GM12878 (cell line): ENCODE measurements at regions not wholly inside any gene's neighbourhood (a gene's known extent, or its start where the extent isn't known, plus 50 kb on each side); places are given as distances from the start of the nearest gene placed in this dataset.

ENCODE experiments used
- ATAC-seq: fragments of 200-7000 bp; cut with Tn5 transposase; 3 replicates; pipeline ENCODE4 v1.9.1; 2020; ENCODE audit warnings: mild to moderate bottlenecking, moderate library complexity
- BruUV-seq: library from RNA; stranded (reverse); fragments of 400-500 nt; replicated peaks from 2 replicates; lab custom pipeline; 2021; lab: Mats Ljungman, UMichigan
- CTCF ChIA-PET: fragments of 300-600 bp; sonication (Branson Sonifier 250); formaldehyde crosslinking; extraction: SDS; loops from one replicate; lab custom pipeline; 2021; ENCODE audit warnings: inconsistent platforms; lab: Yijun Ruan, JAX
- POLR2A ChIA-PET: fragments of 350-600 bp; formaldehyde crosslinking; extraction: SDS; loops from one replicate; lab custom pipeline; 2021; ENCODE audit warnings: inconsistent platforms; lab: Charles Lee
- RAD21 ChIA-PET: fragments of 300-600 bp; sonication (Branson Sonifier 250); formaldehyde crosslinking; loops from one replicate; lab custom pipeline; 2023; ENCODE audit warnings: antibody characterized with exemption; ENCODE audit not compliant: unreplicated experiment; lab: Charles Lee
- SMC1A ChIA-PET: fragments of 300-600 bp; sonication (Branson Sonifier 250); formaldehyde crosslinking; loops from one replicate; lab custom pipeline; 2023; ENCODE audit not compliant: unreplicated experiment, uncharacterized antibody; lab: Charles Lee
- DNase-seq: peaks from one replicate; pipeline ENCODE4 v3.0.0-alpha.2; 2011; ENCODE audit warnings: low read depth, low spot score
- FAIRE-seq: peaks from 3 replicates; lab custom pipeline; 2011; peaks lifted over from hg19 to GRCh38; lab: Jason Lieb, UNC
- H2AFZ ChIP-seq: 2 replicates; pipeline ENCODE4 v1.6.0; 2011; ENCODE audit warnings: low read depth, low read length, control low read depth; ENCODE audit not compliant: control insufficient read depth
- H3K27ac ChIP-seq: 2 replicates; pipeline ENCODE4 v1.5.1; 2011; ENCODE audit warnings: control low read depth; ENCODE audit not compliant: control insufficient read depth, insufficient read depth
- H3K27me3 ChIP-seq, 2 experiments: replicated peaks in 1 of 2; 2 replicates each; pipeline versions ENCODE4 v1.6.0 to v1.6.1; 2011; ENCODE audit warnings: low read length in 1 of 2; ENCODE audit not compliant: control insufficient read depth in 2 of 2, insufficient read depth in 2 of 2
- H3K36me3 ChIP-seq, 2 experiments: 2 replicates each; pipeline ENCODE4 v1.5.1; 2011; ENCODE audit warnings: low read length in 1 of 2; ENCODE audit not compliant: control insufficient read depth in 2 of 2, insufficient read depth in 2 of 2
- H3K4me1 ChIP-seq: 2 replicates; pipeline ENCODE4 v1.6.1; 2011; ENCODE audit warnings: mild to moderate bottlenecking, low read length, moderate library complexity, mixed read lengths; ENCODE audit not compliant: control insufficient read depth, insufficient read depth
- H3K4me2 ChIP-seq: 2 replicates; pipeline ENCODE4 v1.6.0; 2011; ENCODE audit warnings: control low read depth; ENCODE audit not compliant: control insufficient read depth, insufficient read depth
- H3K4me3 ChIP-seq: fragments of 200-600 bp; sonication (generic); 2 replicates; pipeline ENCODE4 v1.5.1; 2016
- H3K79me2 ChIP-seq: 2 replicates; pipeline ENCODE4 v1.6.0; 2011; ENCODE audit warnings: low read length; ENCODE audit not compliant: control insufficient read depth, insufficient read depth
- H3K9ac ChIP-seq: 2 replicates; pipeline ENCODE4 v1.8.0; 2011; ENCODE audit warnings: low read length, control low read depth, mixed read lengths; ENCODE audit not compliant: control insufficient read depth, insufficient read depth
- H3K9me3 ChIP-seq: replicated peaks from 3 replicates; pipeline ENCODE4 v1.5.1; 2011; ENCODE audit warnings: mild to moderate bottlenecking, low read length; ENCODE audit not compliant: control insufficient read depth, insufficient read depth
- H4K20me1 ChIP-seq: 2 replicates; pipeline ENCODE4 v1.6.0; 2011; ENCODE audit not compliant: control insufficient read depth, insufficient read depth
- ATF7 ChIP-seq: fragments of 450-650 bp; IDR thresholded peaks from 2 replicates; pipeline ENCODE4 v1.6.1; 2016; ENCODE audit warnings: low read depth, mild to moderate bottlenecking
- BCL11A ChIP-seq: IDR thresholded peaks from 2 replicates; pipeline ENCODE4 v1.6.1; 2011; ENCODE audit warnings: low read depth, low read length
- BMI1 ChIP-seq: fragments of 450-650 bp; IDR thresholded peaks from 2 replicates; pipeline ENCODE4 v1.6.1; 2016; ENCODE audit warnings: mild to moderate bottlenecking, moderate library complexity, borderline replicate concordance
- BRCA1 ChIP-seq: IDR thresholded peaks from 2 replicates; pipeline ENCODE4 v1.6.1; 2011; ENCODE audit warnings: low read depth, low read length, improper control_type of control experiment
- CBX3 ChIP-seq: fragments of 200-600 bp; sonication (generic); IDR thresholded peaks from 2 replicates; pipeline ENCODE4 v1.6.1; 2016; ENCODE audit warnings: low read depth, borderline replicate concordance
- CBX5 ChIP-seq: sonication (generic); IDR thresholded peaks from 2 replicates; pipeline ENCODE4 v1.6.1; 2016; ENCODE audit warnings: low read depth, moderate library complexity, mild to moderate bottlenecking, inconsistent platforms
- CHD4 ChIP-seq: fragments of 200-600 bp; sonication (generic); IDR thresholded peaks from 2 replicates; pipeline ENCODE4 v1.6.1; 2016; ENCODE audit warnings: mild to moderate bottlenecking
- DPF2 ChIP-seq: fragments of 450-650 bp; IDR thresholded peaks from 2 replicates; pipeline ENCODE4 v1.6.1; 2017; ENCODE audit warnings: mild to moderate bottlenecking
- ELK1 ChIP-seq: IDR thresholded peaks from 2 replicates; pipeline ENCODE4 v1.6.1; 2012; ENCODE audit warnings: low read depth, low read length, improper control_type of control experiment
- ETV6 ChIP-seq, 2 experiments: fragments of 450-650 bp in 1 of 2; IDR thresholded peaks in 1 of 2; conservative IDR thresholded peaks in 1 of 2; 2 replicates each; pipeline ENCODE4 v1.6.1; 2014; ENCODE audit warnings: antibody characterized with exemption in 1 of 2, borderline replicate concordance in 1 of 2, low read depth in 1 of 2, mild to moderate bottlenecking in 1 of 2, moderate library complexity in 1 of 2
- HDAC6 ChIP-seq: fragments of 200-600 bp; sonication (generic); IDR thresholded peaks from one replicate; pipeline ENCODE4 v1.8.0; 2017; ENCODE audit warnings: antibody characterized with exemption; ENCODE audit not compliant: unreplicated experiment
- PKNOX1 ChIP-seq: fragments of 450-650 bp; IDR thresholded peaks from 2 replicates; pipeline ENCODE4 v1.6.1; 2016; ENCODE audit warnings: mild to moderate bottlenecking
- TCF7 ChIP-seq: IDR thresholded peaks from 2 replicates; pipeline ENCODE4 v1.6.1; 2014; ENCODE audit warnings: antibody characterized with exemption, borderline replicate concordance
- USF2 ChIP-seq: IDR thresholded peaks from 2 replicates; pipeline ENCODE4 v1.6.1; 2011; ENCODE audit warnings: low read depth, low read length, improper control_type of control experiment, borderline replicate concordance
- ZBED1 ChIP-seq: IDR thresholded peaks from 2 replicates; pipeline ENCODE4 v1.6.1; 2016; ENCODE audit warnings: borderline replicate concordance
- WGBS: methylation state at CpG from one replicate; pipeline ENCODE4 v1.1.6; 2016; ENCODE audit warnings: low lambda C conversion rate; ENCODE audit not compliant: insufficient replicate concordance, insufficient coverage; ENCODE audit errors: missing lambda C conversion rate; 5-methylcytosine and 5-hydroxymethylcytosine counted together
- in situ Hi-C: fragments of 300-500 bp; cut with MboI; formaldehyde crosslinking; loops from 9 replicates; pipeline ENCODE4 v1.14.3; 2018; ENCODE audit warnings: mixed read lengths
- intact Hi-C: fragments of 100-400 bp; cut with micrococcal nuclease; formaldehyde crosslinking; loops from one replicate; pipeline ENCODE4 v1.14.2; 2022; ENCODE audit not compliant: unreplicated experiment
- TF ChIP-seq, protein P1 (sequence below): fragments of 450-650 bp; IDR thresholded peaks from 2 replicates; pipeline ENCODE4 v1.6.1; 2016; ENCODE audit warnings: mild to moderate bottlenecking

GRCh38 chr3:178054471-178054870, 481.8 kb upstream of the KCNMB2 start:
- Histone ChIP-seq H3K9me3 (no peaks in the 10 kb centered on the region), H3K27me3 (no peaks in the 10 kb centered on the region), H3K79me2 (no peaks in the 10 kb centered on the region), H3K4me1 (no peaks in the 10 kb centered on the region), H3K27ac (no peak overlapping the region), H2AFZ (no peak overlapping the region), H4K20me1 (no peaks in the 10 kb centered on the region), H3K4me3 (no peak overlapping the region), H3K9ac (no peak overlapping the region), H3K36me3 (no peaks in the 10 kb centered on the region), H3K4me2 (no peak overlapping the region)
- FAIRE-seq: no peak
- TF ChIP-seq BMI1: no peak
- TF ChIP-seq, protein P1, sequence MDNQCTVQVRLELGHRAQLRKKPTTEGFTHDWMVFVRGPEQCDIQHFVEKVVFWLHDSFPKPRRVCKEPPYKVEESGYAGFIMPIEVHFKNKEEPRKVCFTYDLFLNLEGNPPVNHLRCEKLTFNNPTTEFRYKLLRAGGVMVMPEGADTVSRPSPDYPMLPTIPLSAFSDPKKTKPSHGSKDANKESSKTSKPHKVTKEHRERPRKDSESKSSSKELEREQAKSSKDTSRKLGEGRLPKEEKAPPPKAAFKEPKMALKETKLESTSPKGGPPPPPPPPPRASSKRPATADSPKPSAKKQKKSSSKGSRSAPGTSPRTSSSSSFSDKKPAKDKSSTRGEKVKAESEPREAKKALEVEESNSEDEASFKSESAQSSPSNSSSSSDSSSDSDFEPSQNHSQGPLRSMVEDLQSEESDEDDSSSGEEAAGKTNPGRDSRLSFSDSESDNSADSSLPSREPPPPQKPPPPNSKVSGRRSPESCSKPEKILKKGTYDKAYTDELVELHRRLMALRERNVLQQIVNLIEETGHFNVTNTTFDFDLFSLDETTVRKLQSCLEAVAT: no peak
- no peak for TF ChIP-seq PKNOX1
- no peak for TF ChIP-seq HDAC6
- no peak for TF ChIP-seq ATF7
- TF ChIP-seq ETV6 (conservative IDR thresholded peaks at IDR 0.05 in 1 of 2, IDR thresholded peaks at IDR 0.05 in 1 of 2; ENCODE audit: borderline replicate concordance in 1 of 2, low read depth in 1 of 2): no peak
- TF ChIP-seq TCF7: no peak
- no peak for TF ChIP-seq ELK1
- TF ChIP-seq CBX3: no peak
- no peak for TF ChIP-seq ZBED1
- TF ChIP-seq CHD4: no peak
- TF ChIP-seq BCL11A: no peak
- no peak for TF ChIP-seq DPF2
- no peak for TF ChIP-seq USF2
- TF ChIP-seq CBX5: no peak
- no peak for TF ChIP-seq BRCA1
- BruUV-seq: no TSS peak
- RAD21 ChIA-PET: no interaction called here
- no peak for ATAC-seq
- CTCF ChIA-PET: no interaction called here
- SMC1A ChIA-PET: no interaction called here
- DNase-seq: no peak
- intact Hi-C loops: no loop called here
- WGBS: 12% methylated on average over 3 of the region's 3 CpGs
- POLR2A ChIA-PET: no interaction called here
- in situ Hi-C loops: no loop called here
